Endothelial cell of umbilical vein (primary cell): ENCODE measurements at regions not wholly inside any gene's neighbourhood (a gene's known extent, or its start where the extent isn't known, plus 50 kb on each side); places are given as distances from the start of the nearest gene placed in this dataset.
"Not testable (repeated sequence)": the region's sequence is repeated elsewhere in the genome, so short reads cannot be mapped to it uniquely, and the experiment has no call there.

Experiments used
- BruUV-seq: library from RNA; stranded (reverse); fragments of 400-500 nt; replicated peaks from 2 replicates; lab custom pipeline; 2021; lab: Mats Ljungman, UMichigan
- CTCF ChIA-PET: fragments of 300-600, 350-600 bp; sonication (Branson Sonifier 250); formaldehyde crosslinking; loops from one replicate; lab custom pipeline; 2021; ENCODE audit warnings: antibody characterized with exemption, inconsistent platforms; lab: Charles Lee
- POLR2A ChIA-PET: fragments of 300-600, 350-600 bp; sonication (Branson Sonifier 250); formaldehyde crosslinking; loops from one replicate; lab custom pipeline; 2021; ENCODE audit warnings: antibody characterized with exemption, inconsistent platforms; lab: Charles Lee
- DNase-seq: peaks from one replicate; pipeline ENCODE4 v3.0.0-alpha.2; 2011; ENCODE audit warnings: low read depth, low spot score
- FAIRE-seq: peaks from 2 replicates; lab custom pipeline; 2011; peaks lifted over from hg19 to GRCh38; lab: Jason Lieb, UNC
- H2AFZ ChIP-seq: 2 replicates; pipeline ENCODE4 v1.6.0; 2012; ENCODE audit warnings: low read depth, low read length, control low read depth, inconsistent platforms
- H3K27ac ChIP-seq: 2 replicates; pipeline ENCODE4 v1.5.1; 2011; ENCODE audit warnings: low read depth, mild to moderate bottlenecking, control low read depth, low read length, moderate library complexity; ENCODE audit not compliant: insufficient read depth
- H3K27me3 ChIP-seq, 2 experiments: 2 replicates each; pipeline versions ENCODE4 v1.6.0 to v1.6.1; 2011; ENCODE audit warnings: low read length in 2 of 2, mixed read lengths in 1 of 2; ENCODE audit not compliant: control insufficient read depth in 2 of 2, insufficient read depth in 2 of 2
- H3K36me3 ChIP-seq, 2 experiments: 2 replicates in 1 of 2; 3 replicates in 1 of 2; pipeline ENCODE4 v1.5.1; 2011; ENCODE audit warnings: low read length in 2 of 2, mild to moderate bottlenecking in 1 of 2, moderate library complexity in 1 of 2; ENCODE audit not compliant: control insufficient read depth in 2 of 2, insufficient read depth in 2 of 2; ENCODE audit errors: extremely low read depth in 1 of 2
- H3K4me1 ChIP-seq: 3 replicates; pipeline ENCODE4 v1.5.1; 2011; ENCODE audit warnings: mild to moderate bottlenecking, low read length; ENCODE audit not compliant: control insufficient read depth, insufficient read depth; ENCODE audit errors: extremely low read depth
- H3K4me2 ChIP-seq: 2 replicates; pipeline ENCODE4 v1.6.1; 2011; ENCODE audit warnings: low read length, control low read depth, mixed read lengths; ENCODE audit not compliant: insufficient read depth
- H3K4me3 ChIP-seq, 3 experiments: fragments of 200-600 bp in 1 of 3; sonication (generic), shearing (Covaris generic) in 1 of 3; replicated peaks in 1 of 3; 2 replicates each; pipeline ENCODE4 v1.5.1; 2011 to 2016; ENCODE audit warnings: control low read depth in 3 of 3, low read length in 3 of 3, mild to moderate bottlenecking in 2 of 3, inconsistent platforms in 1 of 3, low read depth in 1 of 3, moderate library complexity in 1 of 3; ENCODE audit not compliant: insufficient read depth in 1 of 3
- H3K79me2 ChIP-seq: 2 replicates; pipeline ENCODE4 v1.6.0; 2012; ENCODE audit warnings: low read length, inconsistent platforms; ENCODE audit not compliant: control insufficient read depth, insufficient read depth
- H3K9ac ChIP-seq: replicated peaks from 2 replicates; pipeline ENCODE3; 2011; ENCODE audit warnings: low read length, control low read depth; ENCODE audit not compliant: insufficient read depth; ENCODE audit errors: extremely low read depth
- H3K9me1 ChIP-seq: replicated peaks from 3 replicates; pipeline ENCODE4 v1.6.0; 2011; ENCODE audit warnings: mild to moderate bottlenecking, low read length; ENCODE audit not compliant: control insufficient read depth, insufficient read depth; ENCODE audit errors: extremely low read depth
- H3K9me3 ChIP-seq: replicated peaks from 2 replicates; pipeline ENCODE4 v1.5.1; 2012; ENCODE audit warnings: low read length, inconsistent platforms; ENCODE audit not compliant: control insufficient read depth, insufficient read depth
- H4K20me1 ChIP-seq: replicated peaks from 2 replicates; pipeline ENCODE3; 2011; ENCODE audit warnings: mild to moderate bottlenecking, low read length; ENCODE audit not compliant: control insufficient read depth, insufficient read depth; ENCODE audit errors: extremely low read depth
- FOS ChIP-seq: IDR thresholded peaks from 2 replicates; pipeline ENCODE4 v1.6.1; 2011; ENCODE audit warnings: mild to moderate bottlenecking, low read length, moderate library complexity, borderline replicate concordance; ENCODE audit not compliant: insufficient read depth
- JUN ChIP-seq: IDR thresholded peaks from 2 replicates; pipeline ENCODE4 v1.6.1; 2011; ENCODE audit warnings: borderline replicate concordance, low read depth; ENCODE audit not compliant: insufficient read length, insufficient read depth
- MAX ChIP-seq: IDR thresholded peaks from 2 replicates; pipeline ENCODE4 v1.6.1; 2011; ENCODE audit not compliant: insufficient read depth, insufficient read length
- MYC ChIP-seq: IDR thresholded peaks from one replicate; pipeline ENCODE4 v1.6.1; 2011; ENCODE audit warnings: mild to moderate bottlenecking, low read depth, low read length
- POLR2A ChIP-seq: IDR thresholded peaks from 2 replicates; pipeline ENCODE4 v1.6.1; 2012; ENCODE audit warnings: low read depth, mild to moderate bottlenecking, control low read depth, low read length
- POLR2AphosphoS5 ChIP-seq: IDR thresholded peaks from 2 replicates; pipeline ENCODE4 v1.6.1; 2012; ENCODE audit warnings: low read depth, mild to moderate bottlenecking, control low read depth, low read length, moderate library complexity; ENCODE audit not compliant: insufficient read depth
- dilution Hi-C: fragments of 300-500 bp; cut with MboI; formaldehyde crosslinking; loops from one replicate; pipeline ENCODE4 v1.15.0; 2019; ENCODE audit warnings: low sequenced_read_pairs; ENCODE audit not compliant: extremely low pct_ligation_motif_present
- intact Hi-C: fragments of 100-400 bp; cut with micrococcal nuclease; formaldehyde crosslinking; loops from one replicate; pipeline ENCODE4 v1.10.0; 2022

- CTCF ChIA-PET, result no interaction called here
- H3K4me2 ChIP-seq, result no peak overlapping the region
- no peaks in the 10 kb centered on the region for H3K27me3 ChIP-seq
- no peaks in the 10 kb centered on the region for H3K9me3 ChIP-seq
- intact Hi-C loops, result no loop called here
- H3K27ac ChIP-seq, result no peak overlapping the region
- no TSS peak for BruUV-seq
- no peak for DNase-seq
- no peak overlapping the region for H2AFZ ChIP-seq
- no peaks in the 10 kb centered on the region for H4K20me1 ChIP-seq
- no peaks in the 10 kb centered on the region for H3K4me1 ChIP-seq
- no peak overlapping the region for H3K9ac ChIP-seq
- H3K4me3 ChIP-seq, result no peak overlapping the region
- no peaks in the 10 kb centered on the region for H3K9me1 ChIP-seq
- H3K79me2 ChIP-seq, result no peaks in the 10 kb centered on the region
- POLR2A ChIA-PET, result no interaction called here
- no peak for FAIRE-seq
- TF ChIP-seq MAX (no peak), JUN (no peak)
- no peaks in the 10 kb centered on the region for H3K36me3 ChIP-seq
- dilution Hi-C loops, result no loop called here
These were observed 97.2 kb upstream of the KCNJ18 start for GRCh38 chr17:21595086-21595485.

DNA sequence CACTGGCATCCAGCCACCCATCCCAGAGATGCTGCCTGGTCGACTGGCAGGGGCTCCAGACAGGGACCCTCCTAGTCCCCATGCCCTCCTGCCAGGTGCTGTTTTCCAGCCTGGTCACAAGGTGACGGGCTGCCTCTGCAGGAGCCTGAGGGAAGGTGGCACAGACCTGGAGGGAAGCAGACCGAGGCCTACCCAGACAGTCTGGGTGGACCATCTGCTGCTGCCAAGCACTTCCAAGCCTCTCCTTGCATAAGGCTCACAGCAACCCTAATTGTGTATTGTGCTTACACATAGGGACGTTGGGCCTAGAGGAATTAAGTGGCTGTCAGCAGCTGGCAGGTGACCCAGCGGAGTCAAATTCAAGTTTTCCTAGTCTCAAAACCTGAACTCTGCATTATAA, 90.1 kb upstream of the KCNJ18 start:
- DNase-seq (no peak), FAIRE-seq (no peak)
- no peak for TF ChIP-seq JUN
- no peak for TF ChIP-seq POLR2AphosphoS5
- TF ChIP-seq POLR2A, result no peak
- TF ChIP-seq FOS, result no peak
- TF ChIP-seq MYC, result no peak
- intact Hi-C loops (no loop called here), dilution Hi-C loops (no loop called here)
- Histone ChIP-seq H3K4me2 (no peak overlapping the region), H3K27me3 (no peaks in the 10 kb centered on the region), H3K4me3 (no peak overlapping the region), H4K20me1 (no peaks in the 10 kb centered on the region), H3K36me3 (no peaks in the 10 kb centered on the region), H2AFZ (no peak overlapping the region), H3K9me3 (no peaks in the 10 kb centered on the region), H3K4me1 (no peaks in the 10 kb centered on the region), H3K9me1 (no peaks in the 10 kb centered on the region), H3K79me2 (no peaks in the 10 kb centered on the region), H3K27ac (no peak overlapping the region), H3K9ac (no peak overlapping the region)
- ChIA-PET CTCF (no interaction called here), POLR2A (no interaction called here)
- BruUV-seq, result no TSS peak

DNA sequence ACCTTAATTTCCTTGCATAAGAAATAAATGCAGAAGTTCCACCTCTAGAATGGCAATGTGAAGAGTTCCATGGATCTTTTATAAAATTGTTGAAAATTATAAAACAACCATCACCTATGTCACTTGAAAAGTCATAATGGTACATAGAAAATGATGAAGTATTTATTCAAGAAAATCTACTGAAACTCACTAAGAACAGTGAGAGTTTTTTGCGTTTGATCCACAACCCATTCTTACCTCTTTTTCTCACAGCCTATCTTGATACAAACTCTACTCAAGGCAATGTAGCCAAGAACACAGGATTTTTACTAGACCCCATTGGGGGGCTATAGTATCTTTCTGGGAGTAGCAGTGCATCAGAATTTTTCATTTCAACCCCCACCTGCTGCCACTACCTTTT, 89.0 kb upstream of the KCNJ18 start:
- H3K27ac ChIP-seq, H3K4me3 ChIP-seq, H3K36me3 ChIP-seq, H3K79me2 ChIP-seq, H4K20me1 ChIP-seq, H3K27me3 ChIP-seq, H3K9ac ChIP-seq, H2AFZ ChIP-seq, DNase-seq, BruUV-seq, H3K9me3 ChIP-seq, FAIRE-seq, H3K4me1 ChIP-seq, intact Hi-C loops, POLR2A ChIA-PET, H3K4me2 ChIP-seq, H3K9me1 ChIP-seq, dilution Hi-C loops, CTCF ChIA-PET: not testable (repeated sequence)

- DNase-seq, POLR2A ChIA-PET, H3K9me1 ChIP-seq, H3K4me1 ChIP-seq, FAIRE-seq, H3K4me2 ChIP-seq, H3K36me3 ChIP-seq, H2AFZ ChIP-seq, H4K20me1 ChIP-seq, H3K27ac ChIP-seq, BruUV-seq, H3K27me3 ChIP-seq, intact Hi-C loops, H3K9me3 ChIP-seq, dilution Hi-C loops, H3K79me2 ChIP-seq, H3K4me3 ChIP-seq, H3K9ac ChIP-seq, CTCF ChIA-PET: not testable (repeated sequence)
These were observed 80.9 kb upstream of the KCNJ18 start for GRCh38 chr17:21611443-21611842.
